ENCODE measurements at regions not wholly inside any gene's neighbourhood (a gene's known extent, or its start where the extent isn't known, plus 50 kb on each side); places are given as distances from the start of the nearest gene placed in this dataset.

DNA sequence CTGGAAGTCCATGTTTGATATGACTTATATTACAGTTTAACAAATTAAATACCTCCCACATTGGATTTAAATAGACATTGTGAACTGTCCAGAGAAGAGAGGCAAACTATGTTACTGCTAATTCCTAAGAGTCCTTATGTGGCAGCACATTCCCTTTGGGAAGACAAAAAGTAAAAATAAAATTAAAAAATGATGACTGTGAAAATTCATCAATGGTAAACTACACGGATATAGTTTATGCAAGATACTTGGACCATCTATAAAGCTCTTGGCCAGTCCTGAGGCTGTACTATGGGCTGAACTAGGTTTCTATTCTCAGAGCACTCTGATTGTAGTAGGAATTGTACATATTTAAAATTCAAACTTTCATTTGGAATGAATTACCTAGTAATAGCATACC is 206.4 kb downstream of the LRRK2 start:
- Histone ChIP-seq H3K27ac (ENCODE audit: low read depth in 1 of 2, low read length in 1 of 2) (no peak overlapping the region), H3K9ac (ENCODE audit: insufficient read depth in 1 of 2, low read length in 2 of 2) (no peak overlapping the region), H3K4me3 (no peak overlapping the region), H3K36me3 (ENCODE audit: control insufficient read depth in 4 of 4, insufficient read depth in 4 of 4, low read length in 4 of 4) (no peaks in the 10 kb centered on the region), H3K9me3 (ENCODE audit: control insufficient read depth in 4 of 4, insufficient read depth in 3 of 4, low read length in 3 of 4) (no peaks in the 10 kb centered on the region), H3K4me1 (ENCODE audit: control insufficient read depth in 5 of 5, insufficient read depth in 5 of 5, low read length in 5 of 5) (no peaks in the 10 kb centered on the region), H3K27me3 (ENCODE audit: control insufficient read depth in 3 of 3, insufficient read depth in 3 of 3, low read length in 2 of 3) (no peaks in the 10 kb centered on the region)
- ATAC-seq (ENCODE audit: insufficient read depth, low FRiP score) (no peak), DNase-seq (no peak)
- WGBS, 2 donors, result 76 to 81% methylated on average over 1 of the region's 1 CpG
- TF ChIP-seq, protein P1, sequence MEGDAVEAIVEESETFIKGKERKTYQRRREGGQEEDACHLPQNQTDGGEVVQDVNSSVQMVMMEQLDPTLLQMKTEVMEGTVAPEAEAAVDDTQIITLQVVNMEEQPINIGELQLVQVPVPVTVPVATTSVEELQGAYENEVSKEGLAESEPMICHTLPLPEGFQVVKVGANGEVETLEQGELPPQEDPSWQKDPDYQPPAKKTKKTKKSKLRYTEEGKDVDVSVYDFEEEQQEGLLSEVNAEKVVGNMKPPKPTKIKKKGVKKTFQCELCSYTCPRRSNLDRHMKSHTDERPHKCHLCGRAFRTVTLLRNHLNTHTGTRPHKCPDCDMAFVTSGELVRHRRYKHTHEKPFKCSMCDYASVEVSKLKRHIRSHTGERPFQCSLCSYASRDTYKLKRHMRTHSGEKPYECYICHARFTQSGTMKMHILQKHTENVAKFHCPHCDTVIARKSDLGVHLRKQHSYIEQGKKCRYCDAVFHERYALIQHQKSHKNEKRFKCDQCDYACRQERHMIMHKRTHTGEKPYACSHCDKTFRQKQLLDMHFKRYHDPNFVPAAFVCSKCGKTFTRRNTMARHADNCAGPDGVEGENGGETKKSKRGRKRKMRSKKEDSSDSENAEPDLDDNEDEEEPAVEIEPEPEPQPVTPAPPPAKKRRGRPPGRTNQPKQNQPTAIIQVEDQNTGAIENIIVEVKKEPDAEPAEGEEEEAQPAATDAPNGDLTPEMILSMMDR (IDR thresholded peaks at IDR 0.05; ENCODE audit: control extremely low read depth, extremely low read depth), result no peak

- H3K4me3 ChIP-seq, result no peak overlapping the region
- H3K27me3 ChIP-seq (ENCODE audit: control insufficient read depth in 3 of 3, insufficient read depth in 3 of 3, low read length in 2 of 3), result no peaks in the 10 kb centered on the region
- 68 to 74% methylated on average over 2 of the region's 2 CpGs for WGBS, 2 donors
- TF ChIP-seq, protein P1 (IDR thresholded peaks at IDR 0.05; ENCODE audit: control extremely low read depth, extremely low read depth), result no peak
- no peaks in the 10 kb centered on the region for H3K9me3 ChIP-seq (ENCODE audit: control insufficient read depth in 4 of 4, insufficient read depth in 3 of 4, low read length in 3 of 4)
- H3K4me1 ChIP-seq (ENCODE audit: control insufficient read depth in 5 of 5, insufficient read depth in 5 of 5, low read length in 5 of 5), result no peaks in the 10 kb centered on the region
- H3K36me3 ChIP-seq (ENCODE audit: control insufficient read depth in 4 of 4, insufficient read depth in 4 of 4, low read length in 4 of 4), result no peaks in the 10 kb centered on the region
- H3K9ac ChIP-seq (ENCODE audit: insufficient read depth in 1 of 2, low read length in 2 of 2), result no peak overlapping the region
- H3K27ac ChIP-seq (ENCODE audit: low read depth in 1 of 2, low read length in 1 of 2), result no peak overlapping the region
- no peak for ATAC-seq (ENCODE audit: insufficient read depth, low FRiP score)
- DNase-seq, result no peak
Measured at GRCh38 chr12:40435251-40435650, 210.5 kb downstream of the LRRK2 start.

GRCh38 chr12:40435951-40436350 is 211.2 kb downstream of the LRRK2 start:
- DNase-seq (peak; percentile 33 to 66 (median 52)), ATAC-seq (ENCODE audit: insufficient read depth, low FRiP score) (no peak)
- Histone ChIP-seq H3K9me3 (ENCODE audit: control insufficient read depth in 4 of 4, insufficient read depth in 3 of 4, low read length in 3 of 4) (no peaks in the 10 kb centered on the region), H3K27me3 (ENCODE audit: control insufficient read depth in 3 of 3, insufficient read depth in 3 of 3, low read length in 2 of 3) (no peaks in the 10 kb centered on the region), H3K4me1 (ENCODE audit: control insufficient read depth in 5 of 5, insufficient read depth in 5 of 5, low read length in 5 of 5) (no peaks in the 10 kb centered on the region), H3K4me3 (no peak overlapping the region), H3K9ac (ENCODE audit: insufficient read depth in 1 of 2, low read length in 2 of 2) (no peak overlapping the region), H3K36me3 (ENCODE audit: control insufficient read depth in 4 of 4, insufficient read depth in 4 of 4, low read length in 4 of 4) (no peaks in the 10 kb centered on the region), H3K27ac (ENCODE audit: low read depth in 1 of 2, low read length in 1 of 2) (no peak overlapping the region)
- TF ChIP-seq, protein P1 (IDR thresholded peaks at IDR 0.05; ENCODE audit: control extremely low read depth, extremely low read depth), result no peak
- 72 to 83% methylated on average over 2 of the region's 2 CpGs for WGBS, 2 donors

DNA sequence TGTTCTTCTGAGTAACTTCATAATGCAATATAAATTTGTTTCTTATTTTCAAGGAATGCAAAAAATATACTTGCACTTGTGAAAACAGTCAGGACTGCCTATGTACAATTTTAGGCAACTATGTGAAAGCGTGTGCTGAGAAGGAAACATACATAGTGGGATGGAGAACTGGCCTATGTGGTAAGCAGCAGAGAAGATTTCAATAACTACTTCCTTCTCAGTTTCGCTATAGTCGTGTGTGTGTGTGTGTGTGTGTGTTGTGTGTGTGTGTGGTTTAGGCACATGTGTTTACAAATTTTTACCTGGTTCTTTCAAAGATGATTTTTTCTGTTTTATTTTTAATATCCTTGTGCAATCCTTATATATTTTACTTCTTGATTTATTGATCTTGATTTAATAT is 211.8 kb downstream of the LRRK2 start:
- TF ChIP-seq, protein P1 (IDR thresholded peaks at IDR 0.05; ENCODE audit: control extremely low read depth, extremely low read depth), result no peak
- Histone ChIP-seq H3K9ac (ENCODE audit: insufficient read depth in 1 of 2, low read length in 2 of 2) (no peak overlapping the region), H3K9me3 (ENCODE audit: control insufficient read depth in 4 of 4, insufficient read depth in 3 of 4, low read length in 3 of 4) (no peaks in the 10 kb centered on the region), H3K27me3 (ENCODE audit: control insufficient read depth in 3 of 3, insufficient read depth in 3 of 3, low read length in 2 of 3) (no peaks in the 10 kb centered on the region), H3K27ac (ENCODE audit: low read depth in 1 of 2, low read length in 1 of 2) (no peak overlapping the region), H3K4me3 (no peak overlapping the region), H3K4me1 (ENCODE audit: control insufficient read depth in 5 of 5, insufficient read depth in 5 of 5, low read length in 5 of 5) (no peaks in the 10 kb centered on the region), H3K36me3 (ENCODE audit: control insufficient read depth in 4 of 4, insufficient read depth in 4 of 4, low read length in 4 of 4) (no peaks in the 10 kb centered on the region)
- WGBS, 2 donors, result 44 to 72% methylated on average over 3 of the region's 3 CpGs
- DNase-seq (no peak), ATAC-seq (ENCODE audit: insufficient read depth, low FRiP score) (no peak)
